SK-N-MC (cell line): ENCODE measurements at regions not wholly inside any gene's neighbourhood (a gene's known extent, or its start where the extent isn't known, plus 50 kb on each side); places are given as distances from the start of the nearest gene placed in this dataset.
A peak's percentile ranks its signal among the peaks of the same experiment; 100 is the strongest.

ENCODE experiments used
- DNase-seq: peaks from one replicate; pipeline ENCODE4 v3.0.0-alpha.2; 2011; ENCODE audit warnings: low read depth, low spot score
- H3K27ac ChIP-seq: fragments of 200-600 bp; sonication (generic); 2 replicates; pipeline ENCODE4 v1.5.1; 2016; ENCODE audit warnings: mixed run types
- H3K36me3 ChIP-seq: fragments of 200-600 bp; sonication (generic); 2 replicates; pipeline ENCODE4 v1.6.1; 2017; ENCODE audit warnings: antibody characterized with exemption, low read length, mixed read lengths; ENCODE audit not compliant: insufficient read depth
- H3K4me3 ChIP-seq: fragments of 200-600 bp; sonication (generic); 2 replicates; pipeline ENCODE4 v1.5.1; 2016
- H3K9ac ChIP-seq: fragments of 200-600 bp; sonication (generic); 2 replicates; pipeline ENCODE4 v1.8.0; 2017; ENCODE audit warnings: mixed run types, mixed read lengths; ENCODE audit not compliant: insufficient read length
- H3K9me3 ChIP-seq: fragments of 200-600 bp; sonication (generic); 2 replicates; pipeline ENCODE4 v1.6.1; 2017; ENCODE audit warnings: low read depth, mild to moderate bottlenecking, antibody characterized with exemption, low read length, moderate library complexity, mixed read lengths
- EZH2 ChIP-seq: fragments of 200-600 bp; sonication (generic); IDR thresholded peaks from one replicate; pipeline ENCODE4 v1.6.1; 2017; ENCODE audit warnings: antibody characterized with exemption
- FOXP2 ChIP-seq: optimal IDR thresholded peaks from 2 replicates; pipeline ENCODE3; 2011; ENCODE audit warnings: mild to moderate bottlenecking, moderate library complexity; ENCODE audit not compliant: insufficient read depth; ENCODE audit errors: extremely low read length, control extremely low read depth
- POLR2AphosphoS5 ChIP-seq: IDR thresholded peaks from 2 replicates; pipeline ENCODE4 v1.6.1; 2012; ENCODE audit warnings: mild to moderate bottlenecking, low read depth, low read length, borderline replicate concordance

DNA sequence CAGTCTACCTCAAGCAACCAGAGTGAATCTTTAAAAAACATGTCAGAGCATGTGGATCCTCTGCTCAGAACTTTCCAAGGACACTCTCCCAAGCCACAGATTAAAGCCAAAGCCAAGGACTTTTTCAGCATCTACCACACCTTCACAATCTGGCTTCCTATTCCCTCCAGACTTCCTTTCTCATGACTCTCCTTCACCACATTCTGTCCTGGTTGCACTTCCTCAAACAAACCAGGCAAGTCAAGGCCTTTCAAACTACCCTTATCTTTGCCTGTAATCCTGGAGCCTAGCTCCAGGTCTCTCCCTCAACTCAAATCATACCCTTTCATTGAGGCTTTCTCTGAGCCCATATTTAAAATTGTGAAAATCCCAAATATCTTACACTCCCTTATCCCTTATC is 191.6 kb upstream of the GALNTL6 start:
- no peak for TF ChIP-seq EZH2
- Histone ChIP-seq H3K9me3 (no peaks in the 10 kb centered on the region), H3K9ac (no peak overlapping the region), H3K36me3 (no peaks in the 10 kb centered on the region), H3K4me3 (no peak overlapping the region), H3K27ac (no peak overlapping the region)
- DNase-seq: no peak

DNA sequence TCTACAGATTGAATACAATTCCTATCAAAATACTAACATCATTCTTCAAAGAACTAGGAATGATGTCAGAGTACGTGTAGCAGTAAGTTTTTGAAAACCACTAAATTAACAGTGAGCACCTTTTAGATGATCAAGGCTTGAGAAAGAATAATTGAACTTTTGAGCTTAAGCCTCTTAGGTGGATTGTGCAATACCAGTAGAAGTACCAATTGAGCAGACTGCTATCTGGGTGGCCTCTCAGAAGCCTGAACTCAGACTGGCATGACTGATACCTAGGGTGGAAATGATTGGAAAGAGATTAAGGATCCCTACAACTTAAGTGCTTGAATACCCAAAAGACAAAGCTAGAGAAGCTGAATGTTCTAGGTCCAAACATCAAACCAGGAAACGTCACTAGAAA is 200.3 kb upstream of the GALNTL6 start:
- Histone ChIP-seq H3K4me3 (no peak overlapping the region), H3K9me3 (no peaks in the 10 kb centered on the region), H3K27ac (no peak overlapping the region), H3K9ac (no peak overlapping the region), H3K36me3 (no peaks in the 10 kb centered on the region)
- TF ChIP-seq POLR2AphosphoS5: no peak
- no peak for TF ChIP-seq EZH2
- TF ChIP-seq FOXP2: no peak
- DNase-seq: no peak

DNA sequence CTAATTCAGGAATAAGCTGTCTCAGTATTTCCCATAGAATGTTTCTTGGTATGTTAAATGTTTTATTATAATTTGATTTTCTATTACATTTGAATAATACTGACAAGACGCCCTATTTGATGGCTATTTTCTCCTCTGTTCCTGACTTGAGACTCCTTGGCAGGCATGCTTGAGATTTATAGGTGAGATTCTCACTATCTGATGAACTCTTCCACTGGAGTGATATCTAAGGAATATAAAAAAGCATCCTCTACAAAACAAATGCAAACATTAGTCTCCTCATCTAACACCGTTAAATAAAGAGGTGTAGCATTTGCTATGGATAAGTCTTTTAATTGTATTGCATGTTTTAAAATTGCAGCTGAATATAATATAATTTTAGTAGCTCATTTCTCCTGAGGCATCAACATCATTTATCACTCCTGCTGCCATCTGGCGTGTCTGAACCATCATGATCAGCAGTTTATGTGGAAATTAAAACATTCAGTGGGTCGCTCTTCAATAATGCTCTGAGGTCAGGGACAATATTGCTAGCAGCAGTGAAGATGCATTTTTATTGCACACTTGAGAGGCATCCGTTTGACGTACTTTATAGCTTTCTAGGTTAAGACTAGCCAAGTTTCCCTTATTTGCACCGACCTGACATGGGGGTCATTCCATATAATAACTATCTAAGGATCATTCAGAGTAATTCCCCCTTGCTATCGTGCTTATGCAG is 210.4 kb upstream of the GALNTL6 start:
- Histone ChIP-seq H3K9me3 (no peaks in the 10 kb centered on the region), H3K4me3 (peak overlapping the region; percentile 43; the same call in 1 of the 2 replicates), H3K27ac (no peak overlapping the region), H3K9ac (no peak overlapping the region), H3K36me3 (no peaks in the 10 kb centered on the region)
- TF ChIP-seq POLR2AphosphoS5 (no peak), EZH2 (no peak), FOXP2 (no peak)
- no peak for DNase-seq

DNA sequence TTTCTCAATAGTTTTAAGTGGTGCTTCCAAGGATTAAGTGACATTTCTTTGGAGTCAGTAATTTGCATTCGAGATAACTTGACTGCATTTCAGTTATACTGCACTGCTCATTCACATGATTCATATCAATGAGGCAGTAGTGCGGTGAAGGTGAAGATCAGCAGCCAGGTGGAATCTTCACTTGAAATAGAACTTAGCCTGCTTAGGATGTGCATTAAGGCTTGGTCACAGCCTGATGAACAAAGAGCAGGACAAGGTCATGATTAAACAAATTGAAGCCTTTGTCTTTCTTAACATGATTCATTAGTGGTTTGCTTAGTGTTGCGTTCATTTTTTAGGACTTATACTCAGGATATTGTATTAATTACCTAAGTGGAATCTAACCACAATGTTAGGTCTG is 212.1 kb upstream of the GALNTL6 start:
- no peak for DNase-seq
- no peak overlapping the region for H3K27ac ChIP-seq
- no peaks in the 10 kb centered on the region for H3K36me3 ChIP-seq
- H3K4me3 ChIP-seq: no peak overlapping the region
- TF ChIP-seq POLR2AphosphoS5 (no peak), FOXP2 (no peak), EZH2 (no peak)
- H3K9me3 ChIP-seq: no peaks in the 10 kb centered on the region
- H3K9ac ChIP-seq: no peak overlapping the region

DNA sequence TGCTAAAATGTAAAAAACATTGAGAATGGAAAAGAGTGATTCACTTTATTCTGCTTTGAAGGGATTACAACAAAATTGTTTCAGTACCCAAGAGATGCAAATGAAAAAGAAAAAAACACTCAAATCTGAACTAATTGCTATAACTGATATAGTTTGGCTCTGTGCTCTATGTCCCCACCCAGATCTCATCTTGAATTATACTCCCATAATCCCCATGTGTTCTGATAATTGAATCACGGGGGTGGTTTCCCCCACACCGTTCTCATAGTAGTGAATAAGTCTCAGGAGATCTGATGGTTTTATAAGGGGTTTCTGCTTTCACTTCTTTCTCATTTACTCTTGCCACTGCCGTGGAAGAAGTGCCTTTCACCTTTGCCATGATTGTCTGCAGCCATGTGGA is 213.6 kb upstream of the GALNTL6 start:
- Histone ChIP-seq H3K9ac (no peak overlapping the region), H3K4me3 (no peak overlapping the region), H3K27ac (no peak overlapping the region), H3K36me3 (no peaks in the 10 kb centered on the region), H3K9me3 (no peaks in the 10 kb centered on the region)
- TF ChIP-seq FOXP2: no peak
- TF ChIP-seq POLR2AphosphoS5: no peak
- no peak for TF ChIP-seq EZH2
- no peak for DNase-seq

DNA sequence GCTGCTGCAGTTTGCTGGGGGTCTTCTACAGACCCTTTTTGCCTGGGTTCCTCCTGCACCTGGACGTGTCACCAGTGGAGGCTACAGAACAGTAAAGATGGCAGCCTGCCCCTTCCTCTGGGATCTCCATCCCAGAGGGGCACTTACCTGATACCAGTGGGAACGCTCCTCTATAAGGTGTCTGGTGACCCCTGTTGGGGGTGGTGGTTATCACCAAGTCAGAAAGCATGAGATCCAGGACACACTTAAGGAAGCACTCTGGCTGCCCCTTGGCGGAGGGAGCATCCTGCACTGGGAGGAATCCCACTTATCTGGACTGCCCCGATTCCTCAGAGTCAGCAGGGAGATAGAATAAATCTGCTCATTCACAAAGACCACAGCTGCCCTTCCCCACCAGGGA is 218.9 kb upstream of the GALNTL6 start:
- no peak for DNase-seq
- H3K9me3 ChIP-seq: no peaks in the 10 kb centered on the region
- H3K36me3 ChIP-seq: no peaks in the 10 kb centered on the region
- no peak overlapping the region for H3K27ac ChIP-seq
- no peak for TF ChIP-seq POLR2AphosphoS5
- no peak for TF ChIP-seq EZH2
- no peak for TF ChIP-seq FOXP2
- no peak overlapping the region for H3K4me3 ChIP-seq
- no peak overlapping the region for H3K9ac ChIP-seq

DNA sequence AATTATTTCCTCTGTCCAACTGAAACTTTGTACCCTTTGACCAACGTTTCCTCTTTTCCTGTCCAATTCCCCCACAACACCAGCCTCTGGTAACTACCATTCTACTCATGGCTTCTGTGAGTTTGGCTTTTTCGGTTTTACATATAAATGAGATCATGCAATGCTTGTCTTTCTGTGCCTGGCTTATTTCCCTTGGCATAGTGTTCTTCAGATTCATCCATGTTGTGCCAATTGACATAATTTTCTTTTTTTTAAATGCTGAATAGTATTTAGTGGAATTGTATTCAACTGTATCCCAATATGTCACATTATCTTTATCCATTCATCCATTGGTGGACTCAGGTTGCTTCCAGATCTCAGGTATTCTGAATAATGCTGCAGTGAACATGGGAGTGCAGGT is 222.5 kb upstream of the GALNTL6 start:
- Histone ChIP-seq H3K27ac (no peak overlapping the region), H3K9me3 (no peaks in the 10 kb centered on the region), H3K9ac (no peak overlapping the region), H3K36me3 (no peaks in the 10 kb centered on the region), H3K4me3 (no peak overlapping the region)
- TF ChIP-seq EZH2: no peak
- no peak for TF ChIP-seq FOXP2
- TF ChIP-seq POLR2AphosphoS5: no peak
- no peak for DNase-seq

DNA sequence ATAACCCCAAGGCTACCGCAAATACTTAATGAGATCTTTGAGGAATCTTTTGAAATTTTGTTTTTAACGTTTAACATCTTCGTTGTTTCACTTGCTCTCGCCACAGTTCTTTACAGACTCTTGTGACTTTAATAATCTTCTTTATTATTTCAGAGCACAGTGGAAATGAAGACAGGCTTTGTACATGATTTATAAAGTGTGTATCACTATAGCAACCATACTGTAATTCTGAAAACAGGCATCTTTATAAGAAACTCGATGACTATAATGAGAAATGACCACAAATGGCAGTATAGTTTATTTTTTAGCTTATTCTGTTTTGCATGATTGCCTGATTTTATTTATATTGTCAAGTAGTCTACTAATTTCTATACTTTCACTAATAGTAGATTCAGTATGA is 224.4 kb upstream of the GALNTL6 start:
- Histone ChIP-seq H3K9me3 (no peaks in the 10 kb centered on the region), H3K36me3 (no peaks in the 10 kb centered on the region), H3K9ac (no peak overlapping the region), H3K27ac (no peak overlapping the region), H3K4me3 (peak overlapping the region; percentile 40; the same call in 1 of the 2 replicates)
- no peak for DNase-seq
- TF ChIP-seq FOXP2: no peak
- no peak for TF ChIP-seq POLR2AphosphoS5
- no peak for TF ChIP-seq EZH2

DNA sequence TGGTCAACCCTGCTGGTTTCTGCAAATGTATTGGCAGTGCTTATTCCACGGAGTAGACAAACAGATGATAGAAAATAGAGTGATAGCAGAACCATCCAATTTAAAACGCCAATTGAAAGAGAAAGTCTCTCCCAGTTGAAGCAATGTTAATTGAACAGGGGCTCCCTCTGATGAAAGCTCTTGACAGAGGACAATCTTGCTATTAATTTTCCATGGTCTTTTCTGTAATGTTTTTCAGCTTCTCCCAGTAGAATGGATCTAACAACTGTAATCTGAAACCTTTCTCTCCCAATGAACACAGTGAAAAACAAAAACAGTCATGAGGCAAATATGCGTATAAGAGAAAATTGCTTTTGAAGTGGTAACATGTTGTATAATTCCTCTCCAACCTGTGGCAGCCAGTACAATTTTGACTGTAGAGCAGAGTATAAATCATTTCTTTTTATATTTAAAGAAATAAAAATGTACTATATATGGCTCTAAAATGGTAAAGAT is 225.1 kb upstream of the GALNTL6 start:
- H3K9ac ChIP-seq: no peak overlapping the region
- H3K4me3 ChIP-seq: no peak overlapping the region
- no peak overlapping the region for H3K27ac ChIP-seq
- no peaks in the 10 kb centered on the region for H3K36me3 ChIP-seq
- no peaks in the 10 kb centered on the region for H3K9me3 ChIP-seq
- no peak for DNase-seq
- TF ChIP-seq POLR2AphosphoS5 (no peak), FOXP2 (no peak), EZH2 (no peak)
